GM23248 (cell line): ENCODE measurements at regions not wholly inside any gene's neighbourhood (a gene's known extent, or its start where the extent isn't known, plus 50 kb on each side); places are given as distances from the start of the nearest gene placed in this dataset.

Experiments
- EZH2 ChIP-seq: fragments of 200-600 bp; sonication (generic); IDR thresholded peaks from 2 replicates; pipeline ENCODE4 v1.6.1; 2018; ENCODE audit warnings: antibody characterized with exemption, mild to moderate bottlenecking; ENCODE audit not compliant: insufficient read depth, poor library complexity, severe bottlenecking
- EZH2phosphoT487 ChIP-seq: fragments of 200-600 bp; sonication (generic); IDR thresholded peaks from 2 replicates; pipeline ENCODE4 v1.6.1; 2018; ENCODE audit warnings: antibody characterized with exemption, moderate library complexity, mild to moderate bottlenecking, low read depth; ENCODE audit not compliant: insufficient read depth

DNA sequence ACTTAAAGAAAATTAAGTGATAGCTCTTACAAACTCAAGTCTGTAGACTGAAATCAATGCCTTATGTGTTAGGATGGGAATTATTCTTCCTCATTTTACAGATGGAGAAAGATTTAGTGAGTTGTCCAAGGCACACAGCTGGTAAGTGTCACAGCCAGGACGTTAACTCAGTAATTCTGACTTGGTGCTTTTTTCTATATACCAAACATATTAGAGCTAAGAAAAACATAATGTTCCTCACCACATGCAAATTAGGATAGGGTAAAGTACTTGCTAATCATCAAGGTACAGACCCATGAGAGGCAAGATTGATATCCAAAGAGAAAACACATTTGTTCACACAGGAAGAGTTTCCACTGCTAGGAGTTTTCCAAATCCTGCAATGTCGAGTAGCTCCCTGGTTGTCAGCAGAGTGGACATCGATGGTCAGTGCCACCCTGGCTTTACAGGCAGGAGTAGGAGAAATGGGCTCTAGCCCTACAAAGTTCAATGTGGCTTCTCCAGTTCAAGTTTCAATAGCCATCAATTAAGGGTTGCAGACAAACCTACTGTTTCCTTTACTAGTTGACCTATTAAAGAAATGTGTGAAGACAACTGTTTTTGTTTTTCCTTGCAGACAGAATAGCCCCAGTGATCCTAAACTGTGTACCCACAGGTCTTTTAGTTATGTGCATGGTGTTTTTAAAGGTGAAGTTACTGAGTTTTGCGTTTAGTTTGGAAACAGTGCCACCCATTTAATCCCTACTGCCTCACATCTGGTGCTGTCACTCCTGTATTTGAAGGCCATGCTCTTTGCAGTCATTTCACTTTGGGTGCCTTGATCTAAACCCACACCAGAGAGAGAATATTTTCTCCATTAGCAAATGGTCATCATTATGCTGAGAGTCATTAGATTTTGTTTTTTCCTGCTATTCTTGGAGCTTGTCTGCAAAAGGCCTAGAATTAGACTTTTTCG is 460.8 kb upstream of the SMARCA2 start:
- no peak for TF ChIP-seq EZH2phosphoT487
- TF ChIP-seq EZH2 = no peak
